ENCODE measurements at regions not wholly inside any gene's neighbourhood (a gene's known extent, or its start where the extent isn't known, plus 50 kb on each side); places are given as distances from the start of the nearest gene placed in this dataset.

- Histone ChIP-seq H3K36me3 (replicated peaks in 1 of 2; ENCODE audit: control insufficient read depth in 2 of 2, insufficient read depth in 2 of 2, low read length in 2 of 2) (no peaks in the 10 kb centered on the region), H3K4me1 (ENCODE audit: control insufficient read depth in 2 of 2, insufficient read depth in 1 of 2, low read depth in 1 of 2, low read length in 2 of 2) (peaks cover 0 to 1% of the 10 kb centered on the region in 2 donors), H3K4me2 (ENCODE audit: insufficient read depth, low read length, poor library complexity, severe bottlenecking) (no peak overlapping the region), H2BK5ac (ENCODE audit: low read length) (no peak overlapping the region), H3K9me3 (replicated peaks in 1 of 2; ENCODE audit: control insufficient read depth in 2 of 2, insufficient read depth in 1 of 2, low read depth in 1 of 2, low read length in 2 of 2) (no peaks in the 10 kb centered on the region), H3K14ac (ENCODE audit: low read length) (no peak overlapping the region), H2BK15ac (ENCODE audit: low read length) (no peak overlapping the region), H2AK5ac (ENCODE audit: low read depth, low read length) (no peak overlapping the region), H3K79me1 (ENCODE audit: low read depth, low read length) (no peaks in the 10 kb centered on the region), H3K27me3 (ENCODE audit: control insufficient read depth in 3 of 3, insufficient read depth in 3 of 3, low read depth in 1 of 3, low read length in 3 of 3) (no peaks in the 10 kb centered on the region), H4K91ac (ENCODE audit: low read depth, low read length, poor library complexity) (no peak overlapping the region), H3K23ac (ENCODE audit: low read depth, low read length, poor library complexity) (no peak overlapping the region), H2BK120ac (ENCODE audit: low read depth, low read length) (no peak overlapping the region), H3K27ac (replicated peaks; ENCODE audit: low read length) (no peak overlapping the region), H2AFZ (ENCODE audit: low read length) (no peak overlapping the region), H2BK12ac (ENCODE audit: low read length) (no peak overlapping the region), H4K8ac (ENCODE audit: low read depth, low read length) (no peak overlapping the region), H3K18ac (ENCODE audit: low read length) (no peak overlapping the region), H3K4ac (ENCODE audit: low read length) (no peak overlapping the region), H3K9ac (ENCODE audit: low read depth, low read length, poor library complexity) (no peak overlapping the region), H3K4me3 (ENCODE audit: low read length in 2 of 2) (no peak overlapping the region)
- no peak for DNase-seq (ENCODE audit: low spot score)
- no CpG with 5 or more reads among the region's 1 CpG for WGBS, 2 donors (ENCODE audit: extremely low coverage in 2 of 2, insufficient read length in 2 of 2, insufficient replicate concordance in 1 of 2)
These were observed 348.3 kb downstream of the ADCYAP1 start for GRCh38 chr18:1252936-1253335.

- no peak overlapping the region for H3K14ac ChIP-seq (ENCODE audit: low read length)
- H3K9me3 ChIP-seq (replicated peaks in 1 of 2; ENCODE audit: control insufficient read depth in 2 of 2, insufficient read depth in 1 of 2, low read depth in 1 of 2, low read length in 2 of 2) = no peaks in the 10 kb centered on the region
- H2BK120ac ChIP-seq (ENCODE audit: low read depth, low read length) = no peak overlapping the region
- H3K4ac ChIP-seq (ENCODE audit: low read length) = no peak overlapping the region
- WGBS, 2 donors (ENCODE audit: extremely low coverage in 2 of 2, insufficient read length in 2 of 2, insufficient replicate concordance in 1 of 2) = no CpG with 5 or more reads among the region's 3 CpGs
- H3K4me2 ChIP-seq (ENCODE audit: insufficient read depth, low read length, poor library complexity, severe bottlenecking) = no peak overlapping the region
- H3K4me3 ChIP-seq (ENCODE audit: low read length in 2 of 2) = no peak overlapping the region
- H2AFZ ChIP-seq (ENCODE audit: low read length) = no peak overlapping the region
- no peak overlapping the region for H3K18ac ChIP-seq (ENCODE audit: low read length)
- DNase-seq (ENCODE audit: low spot score) = no peak
- no peak overlapping the region for H4K8ac ChIP-seq (ENCODE audit: low read depth, low read length)
- no peaks in the 10 kb centered on the region for H3K79me1 ChIP-seq (ENCODE audit: low read depth, low read length)
- no peak overlapping the region for H2BK15ac ChIP-seq (ENCODE audit: low read length)
- H2BK5ac ChIP-seq (ENCODE audit: low read length) = no peak overlapping the region
- H3K27me3 ChIP-seq (ENCODE audit: control insufficient read depth in 3 of 3, insufficient read depth in 3 of 3, low read depth in 1 of 3, low read length in 3 of 3) = no peaks in the 10 kb centered on the region
- no peak overlapping the region for H3K23ac ChIP-seq (ENCODE audit: low read depth, low read length, poor library complexity)
- H2BK12ac ChIP-seq (ENCODE audit: low read length) = no peak overlapping the region
- no peak overlapping the region for H2AK5ac ChIP-seq (ENCODE audit: low read depth, low read length)
- no peak overlapping the region for H4K91ac ChIP-seq (ENCODE audit: low read depth, low read length, poor library complexity)
- H3K27ac ChIP-seq (replicated peaks; ENCODE audit: low read length) = no peak overlapping the region
- no peaks in the 10 kb centered on the region for H3K36me3 ChIP-seq (replicated peaks in 1 of 2; ENCODE audit: control insufficient read depth in 2 of 2, insufficient read depth in 2 of 2, low read length in 2 of 2)
- H3K4me1 ChIP-seq (ENCODE audit: control insufficient read depth in 2 of 2, insufficient read depth in 1 of 2, low read depth in 1 of 2, low read length in 2 of 2) = peaks cover 0 to 1% of the 10 kb centered on the region in 2 donors
- no peak overlapping the region for H3K9ac ChIP-seq (ENCODE audit: low read depth, low read length, poor library complexity)
These were observed 349.2 kb downstream of the ADCYAP1 start for GRCh38 chr18:1253827-1254226.

- Histone ChIP-seq H2AFZ (ENCODE audit: low read length) (no peak overlapping the region), H3K4ac (ENCODE audit: low read length) (no peak overlapping the region), H2BK5ac (ENCODE audit: low read length) (no peak overlapping the region), H2BK12ac (ENCODE audit: low read length) (no peak overlapping the region), H4K8ac (ENCODE audit: low read depth, low read length) (no peak overlapping the region), H2BK15ac (ENCODE audit: low read length) (no peak overlapping the region), H3K23ac (ENCODE audit: low read depth, low read length, poor library complexity) (no peak overlapping the region), H3K18ac (ENCODE audit: low read length) (no peak overlapping the region), H3K27me3 (ENCODE audit: control insufficient read depth in 3 of 3, insufficient read depth in 3 of 3, low read depth in 1 of 3, low read length in 3 of 3) (no peaks in the 10 kb centered on the region), H3K4me3 (ENCODE audit: low read length in 2 of 2) (no peak overlapping the region), H3K27ac (replicated peaks; ENCODE audit: low read length) (no peak overlapping the region), H3K14ac (ENCODE audit: low read length) (no peak overlapping the region), H3K79me1 (ENCODE audit: low read depth, low read length) (no peaks in the 10 kb centered on the region), H4K91ac (ENCODE audit: low read depth, low read length, poor library complexity) (no peak overlapping the region), H3K4me1 (ENCODE audit: control insufficient read depth in 2 of 2, insufficient read depth in 1 of 2, low read depth in 1 of 2, low read length in 2 of 2) (no peaks in the 10 kb centered on the region), H2AK5ac (ENCODE audit: low read depth, low read length) (no peak overlapping the region), H3K9me3 (replicated peaks in 1 of 2; ENCODE audit: control insufficient read depth in 2 of 2, insufficient read depth in 1 of 2, low read depth in 1 of 2, low read length in 2 of 2) (no peaks in the 10 kb centered on the region), H2BK120ac (ENCODE audit: low read depth, low read length) (no peak overlapping the region), H3K36me3 (replicated peaks in 1 of 2; ENCODE audit: control insufficient read depth in 2 of 2, insufficient read depth in 2 of 2, low read length in 2 of 2) (no peaks in the 10 kb centered on the region), H3K4me2 (ENCODE audit: insufficient read depth, low read length, poor library complexity, severe bottlenecking) (no peak overlapping the region), H3K9ac (ENCODE audit: low read depth, low read length, poor library complexity) (no peak overlapping the region)
- no CpG with 5 or more reads among the region's 3 CpGs for WGBS, 2 donors (ENCODE audit: extremely low coverage in 2 of 2, insufficient read length in 2 of 2, insufficient replicate concordance in 1 of 2)
- DNase-seq (ENCODE audit: low spot score) = no peak
These were observed 356.4 kb downstream of the ADCYAP1 start for GRCh38 chr18:1261054-1261453.

GRCh38 chr18:1267021-1267420, 362.4 kb downstream of the ADCYAP1 start:
- Histone ChIP-seq H2AFZ (ENCODE audit: low read length) (no peak overlapping the region), H2BK12ac (ENCODE audit: low read length) (no peak overlapping the region), H2BK5ac (ENCODE audit: low read length) (no peak overlapping the region), H2AK5ac (ENCODE audit: low read depth, low read length) (no peak overlapping the region), H4K91ac (ENCODE audit: low read depth, low read length, poor library complexity) (no peak overlapping the region), H3K14ac (ENCODE audit: low read length) (no peak overlapping the region), H3K18ac (ENCODE audit: low read length) (no peak overlapping the region), H3K27ac (replicated peaks; ENCODE audit: low read length) (no peak overlapping the region), H3K23ac (ENCODE audit: low read depth, low read length, poor library complexity) (no peak overlapping the region), H3K4ac (ENCODE audit: low read length) (no peak overlapping the region), H3K9ac (ENCODE audit: low read depth, low read length, poor library complexity) (no peak overlapping the region), H3K9me3 (replicated peaks in 1 of 2; ENCODE audit: control insufficient read depth in 2 of 2, insufficient read depth in 1 of 2, low read depth in 1 of 2, low read length in 2 of 2) (no peaks in the 10 kb centered on the region), H3K27me3 (ENCODE audit: control insufficient read depth in 3 of 3, insufficient read depth in 3 of 3, low read depth in 1 of 3, low read length in 3 of 3) (no peaks in the 10 kb centered on the region), H3K79me1 (ENCODE audit: low read depth, low read length) (no peaks in the 10 kb centered on the region), H3K4me1 (ENCODE audit: control insufficient read depth in 2 of 2, insufficient read depth in 1 of 2, low read depth in 1 of 2, low read length in 2 of 2) (no peaks in the 10 kb centered on the region), H3K36me3 (replicated peaks in 1 of 2; ENCODE audit: control insufficient read depth in 2 of 2, insufficient read depth in 2 of 2, low read length in 2 of 2) (no peaks in the 10 kb centered on the region), H3K4me2 (ENCODE audit: insufficient read depth, low read length, poor library complexity, severe bottlenecking) (no peak overlapping the region), H2BK15ac (ENCODE audit: low read length) (no peak overlapping the region), H2BK120ac (ENCODE audit: low read depth, low read length) (no peak overlapping the region), H4K8ac (ENCODE audit: low read depth, low read length) (no peak overlapping the region), H3K4me3 (ENCODE audit: low read length in 2 of 2) (no peak overlapping the region)
- WGBS, 2 donors (ENCODE audit: extremely low coverage in 2 of 2, insufficient read length in 2 of 2, insufficient replicate concordance in 1 of 2) = no CpG with 5 or more reads among the region's 2 CpGs
- DNase-seq (ENCODE audit: low spot score) = no peak
